Esophagus squamous epithelium (tissue), 5 donors: ENCODE measurements at regions not wholly inside any gene's neighbourhood (a gene's known extent, or its start where the extent isn't known, plus 50 kb on each side); places are given as distances from the start of the nearest gene placed in this dataset.
A peak's percentile ranks its signal among the peaks of the same experiment; 100 is the strongest.

Experiments used
- DNase-seq: peaks from one replicate; lab custom pipeline; 2025; lab: John Stamatoyannopoulos, UW
- H3K27ac ChIP-seq, 4 donors: fragments of 200-600 bp; sonication (generic); one replicate each; pipeline ENCODE4 v1.5.1; 2016 to 2019; ENCODE audit warnings: mild to moderate bottlenecking in 1 of 4
- H3K27me3 ChIP-seq, 4 donors: fragments of 200-600 bp; sonication (generic); 1 replicate in 3 of 4; 2 replicates in 1 of 4; pipeline versions ENCODE4 v1.5.1 to v1.6.0; 2017 to 2021; ENCODE audit warnings: antibody characterized with exemption in 1 of 4
- H3K36me3 ChIP-seq, 3 donors: fragments of 200-600 bp; sonication (generic); one replicate each; pipeline ENCODE4 v1.5.1; 2016 to 2019
- H3K4me1 ChIP-seq, 3 donors: fragments of 200-600 bp; sonication (generic); one replicate each; pipeline ENCODE4 v1.5.1; 2017 to 2019
- H3K4me3 ChIP-seq, 4 donors: fragments of 200-600 bp; sonication (generic); 1 replicate in 3 of 4; 2 replicates in 1 of 4; pipeline ENCODE4 v1.5.1; 2016 to 2019; ENCODE audit warnings: mild to moderate bottlenecking in 2 of 4, moderate library complexity in 1 of 4
- H3K9me3 ChIP-seq, 3 donors: fragments of 200-600 bp; sonication (generic); one replicate each; pipeline ENCODE4 v1.5.1; 2016 to 2019
- POLR2A ChIP-seq, 4 donors: fragments of 450-650 bp; IDR thresholded peaks; one replicate each; pipeline ENCODE4 v1.6.1; 2017; ENCODE audit warnings: antibody characterized with exemption in 4 of 4, mild to moderate bottlenecking in 4 of 4, moderate library complexity in 3 of 4
- WGBS, 2 donors: methylation state at CpG; one replicate each; pipeline ENCODE4 v1.1.5; 2018; 5-methylcytosine and 5-hydroxymethylcytosine counted together
- intact Hi-C: fragments of 100-400 bp; cut with DNase I; formaldehyde crosslinking; loops from one replicate; pipeline ENCODE4 v1.15.0; 2022
- TF ChIP-seq, protein P1 (sequence below), 6 experiments: fragments of 450-650 bp in 4 of 6; fragments of 200-600 bp in 2 of 6; sonication (generic) in 2 of 6; IDR thresholded peaks; one replicate each; pipeline ENCODE4 v1.5.1; 2016 to 2019; ENCODE audit warnings: antibody characterized with exemption in 6 of 6, mild to moderate bottlenecking in 4 of 6, moderate library complexity in 4 of 6
- donor health status: DM: yes; HTN: yes; CAD: no.

DNA sequence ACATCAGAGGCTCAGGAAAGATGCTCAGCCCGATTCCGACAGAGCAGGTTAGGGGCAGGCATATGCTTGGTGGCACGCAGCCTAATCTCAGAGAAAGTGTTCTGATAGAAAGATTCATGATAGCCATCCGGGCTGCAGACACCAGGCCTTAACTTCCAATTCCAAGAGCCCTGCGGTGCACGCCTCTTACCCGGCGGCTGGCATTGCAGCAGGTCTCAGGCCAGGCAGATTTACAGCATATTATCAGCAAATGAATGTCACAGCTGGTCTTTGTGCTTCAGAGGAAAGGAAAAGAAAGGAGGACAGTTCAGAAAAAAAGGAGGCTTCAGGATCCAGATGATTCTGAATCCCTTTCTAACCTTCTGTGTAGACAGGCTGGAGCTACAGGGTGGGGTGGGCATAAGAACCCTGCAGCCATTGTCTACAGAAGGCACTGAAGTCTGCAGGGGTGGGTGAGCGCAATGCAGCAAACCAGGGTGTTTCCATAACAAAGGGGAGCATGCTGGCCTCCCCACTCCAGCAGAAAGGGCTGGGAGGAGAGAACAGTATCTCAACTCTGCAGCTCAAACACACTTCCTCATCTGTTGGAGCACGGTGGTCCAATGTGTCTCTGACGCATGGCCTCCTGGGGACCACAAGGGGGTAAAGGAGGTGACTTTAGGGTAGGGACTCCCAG lies 277.4 kb upstream of the XYLT1 start:
- Histone ChIP-seq H3K9me3 (no peaks in the 10 kb centered on the region), H3K27me3 (peaks cover 0 to 25% (median 0%) of the 10 kb centered on the region in 4 donors), H3K4me3 (no peak overlapping the region), H3K36me3 (no peaks in the 10 kb centered on the region), H3K4me1 (peaks cover 0 to 6% (median 0%) of the 10 kb centered on the region in 3 donors), H3K27ac (no peak overlapping the region)
- DNase-seq: no peak
- 53 to 73% methylated on average over 7 to 10 of the region's 11 CpGs for WGBS, 2 donors
- intact Hi-C loops: no loop called here
- no peak for TF ChIP-seq POLR2A (IDR thresholded peaks at IDR 0.05)
- TF ChIP-seq, protein P1, sequence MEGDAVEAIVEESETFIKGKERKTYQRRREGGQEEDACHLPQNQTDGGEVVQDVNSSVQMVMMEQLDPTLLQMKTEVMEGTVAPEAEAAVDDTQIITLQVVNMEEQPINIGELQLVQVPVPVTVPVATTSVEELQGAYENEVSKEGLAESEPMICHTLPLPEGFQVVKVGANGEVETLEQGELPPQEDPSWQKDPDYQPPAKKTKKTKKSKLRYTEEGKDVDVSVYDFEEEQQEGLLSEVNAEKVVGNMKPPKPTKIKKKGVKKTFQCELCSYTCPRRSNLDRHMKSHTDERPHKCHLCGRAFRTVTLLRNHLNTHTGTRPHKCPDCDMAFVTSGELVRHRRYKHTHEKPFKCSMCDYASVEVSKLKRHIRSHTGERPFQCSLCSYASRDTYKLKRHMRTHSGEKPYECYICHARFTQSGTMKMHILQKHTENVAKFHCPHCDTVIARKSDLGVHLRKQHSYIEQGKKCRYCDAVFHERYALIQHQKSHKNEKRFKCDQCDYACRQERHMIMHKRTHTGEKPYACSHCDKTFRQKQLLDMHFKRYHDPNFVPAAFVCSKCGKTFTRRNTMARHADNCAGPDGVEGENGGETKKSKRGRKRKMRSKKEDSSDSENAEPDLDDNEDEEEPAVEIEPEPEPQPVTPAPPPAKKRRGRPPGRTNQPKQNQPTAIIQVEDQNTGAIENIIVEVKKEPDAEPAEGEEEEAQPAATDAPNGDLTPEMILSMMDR (IDR thresholded peaks at IDR 0.05): no peak

GRCh38 chr16:17747081-17747756 lies 276.5 kb upstream of the XYLT1 start:
- no peak overlapping the region for H3K27ac ChIP-seq
- WGBS, 2 donors: 52 to 57% methylated on average over 4 to 5 of the region's 5 CpGs
- H3K27me3 ChIP-seq: peaks cover 0 to 25% (median 0%) of the 10 kb centered on the region in 4 donors
- H3K4me1 ChIP-seq: peaks cover 0 to 6% (median 0%) of the 10 kb centered on the region in 3 donors
- no peaks in the 10 kb centered on the region for H3K9me3 ChIP-seq
- intact Hi-C loops: no loop called here
- H3K4me3 ChIP-seq: no peak overlapping the region
- no peak for DNase-seq
- no peak for TF ChIP-seq POLR2A (IDR thresholded peaks at IDR 0.05)
- TF ChIP-seq, protein P1 (IDR thresholded peaks at IDR 0.05): no peak
- no peaks in the 10 kb centered on the region for H3K36me3 ChIP-seq

- no peaks in the 10 kb centered on the region for H3K36me3 ChIP-seq
- peaks cover 0 to 25% (median 0%) of the 10 kb centered on the region in 4 donors for H3K27me3 ChIP-seq
- H3K4me3 ChIP-seq: peak overlapping the region in 3 of 4 donors; percentile 25 to 55 (median 28)
- DNase-seq: no peak
- no peak for TF ChIP-seq POLR2A (IDR thresholded peaks at IDR 0.05)
- TF ChIP-seq, protein P1 (IDR thresholded peaks at IDR 0.05): no peak
- WGBS, 2 donors: 20 to 26% methylated on average over 14 to 15 of the region's 15 CpGs
- intact Hi-C loops: no loop called here
- no peaks in the 10 kb centered on the region for H3K9me3 ChIP-seq
- H3K4me1 ChIP-seq: peaks cover 0 to 6% (median 0%) of the 10 kb centered on the region in 3 donors
- H3K27ac ChIP-seq: peak overlapping the region; percentile 43 to 80 (median 60)
Measured at GRCh38 chr16:17744921-17745572, 274.3 kb upstream of the XYLT1 start.

GRCh38 chr16:17743578-17743977 lies 272.8 kb upstream of the XYLT1 start:
- Histone ChIP-seq H3K4me1 (peaks cover 0 to 6% (median 0%) of the 10 kb centered on the region in 3 donors), H3K27me3 (peaks cover 0 to 25% (median 0%) of the 10 kb centered on the region in 4 donors), H3K4me3 (no peak overlapping the region), H3K27ac (peak overlapping the region in 1 of 4 donors; percentile 80), H3K36me3 (no peaks in the 10 kb centered on the region), H3K9me3 (no peaks in the 10 kb centered on the region)
- no peak for DNase-seq
- TF ChIP-seq, protein P1 (IDR thresholded peaks at IDR 0.05): no peak
- TF ChIP-seq POLR2A (IDR thresholded peaks at IDR 0.05): no peak
- intact Hi-C loops: no loop called here
- 60% methylated on average over 1 of the region's 4 CpGs; no CpG with 5 or more reads in 1 of the 2 donors for WGBS, 2 donors
